Effector memory CD8-positive, alpha-beta T cell (primary cell): ENCODE measurements at regions not wholly inside any gene's neighbourhood (a gene's known extent, or its start where the extent isn't known, plus 50 kb on each side); places are given as distances from the start of the nearest gene placed in this dataset.
"Not testable (repeated sequence)": the region's sequence is repeated elsewhere in the genome, so short reads cannot be mapped to it uniquely, and the experiment has no call there.

Experiments
- ATAC-seq: fragments of 150-1000 bp; cut with Tn5 transposase; replicated peaks from 2 replicates; pipeline ENCODE4 v1.10.0; 2021; ENCODE audit warnings: mild to moderate bottlenecking, moderate library complexity
- DNase-seq, 3 experiments: peaks; one replicate each; pipeline ENCODE4 v3.0.0; 2021
- H3K27ac Mint-ChIP-seq, 2 donors: one replicate each; pipeline ENCODE4 v1.8.0; 2022; ENCODE audit warnings: mild to moderate bottlenecking in 2 of 2, mixed read lengths in 2 of 2, moderate library complexity in 2 of 2
- H3K27me3 Mint-ChIP-seq, 2 donors: one replicate each; pipeline ENCODE4 v1.8.0; 2022; ENCODE audit warnings: mixed read lengths in 2 of 2
- H3K36me3 Mint-ChIP-seq: one replicate; pipeline ENCODE4 v1.8.0; 2022; ENCODE audit warnings: mild to moderate bottlenecking, moderate library complexity, mixed read lengths; ENCODE audit not compliant: insufficient read depth
- H3K4me1 Mint-ChIP-seq, 2 donors: one replicate each; pipeline ENCODE4 v1.8.0; 2022; ENCODE audit warnings: low read depth in 2 of 2, mixed read lengths in 2 of 2
- H3K4me3 Mint-ChIP-seq, 2 donors: one replicate each; pipeline ENCODE4 v1.8.0; 2022; ENCODE audit warnings: mild to moderate bottlenecking in 2 of 2, mixed read lengths in 2 of 2, moderate library complexity in 2 of 2
- H3K9me3 Mint-ChIP-seq, 2 donors: one replicate each; pipeline ENCODE4 v1.8.0; 2022; ENCODE audit warnings: mixed read lengths in 2 of 2

- Mint-ChIP-seq H3K4me1 (peaks cover 0 to 1% of the 10 kb centered on the region in 2 donors), H3K36me3 (peaks cover 4% of the 10 kb centered on the region), H3K27me3 (peaks cover 6 to 29% of the 10 kb centered on the region in 2 donors), H3K27ac (no peak overlapping the region), H3K4me3 (no peak overlapping the region), H3K9me3 (no peaks in the 10 kb centered on the region)
- ATAC-seq = no peak
- DNase-seq = no peak
These were observed 90.7 kb upstream of the PKN2 start for GRCh38 chr1:88593358-88593757.

GRCh38 chr1:88595355-88596002 is 88.6 kb upstream of the PKN2 start:
- ATAC-seq (no peak), DNase-seq (no peak)
- Mint-ChIP-seq H3K4me1 (peaks cover 0 to 1% of the 10 kb centered on the region in 2 donors), H3K27me3 (peaks cover 0 to 22% of the 10 kb centered on the region in 2 donors), H3K36me3 (no peaks in the 10 kb centered on the region), H3K27ac (no peak overlapping the region), H3K4me3 (no peak overlapping the region), H3K9me3 (no peaks in the 10 kb centered on the region)

- not testable (repeated sequence) for DNase-seq, H3K36me3 Mint-ChIP-seq, H3K27me3 Mint-ChIP-seq, ATAC-seq, H3K4me3 Mint-ChIP-seq, H3K4me1 Mint-ChIP-seq, H3K27ac Mint-ChIP-seq, H3K9me3 Mint-ChIP-seq
These were observed 86.1 kb upstream of the PKN2 start for GRCh38 chr1:88597973-88598372.

- ATAC-seq = no peak
- Mint-ChIP-seq H3K27ac (no peak overlapping the region), H3K36me3 (no peaks in the 10 kb centered on the region), H3K4me3 (no peak overlapping the region), H3K9me3 (no peaks in the 10 kb centered on the region), H3K4me1 (peaks cover 0 to 5% of the 10 kb centered on the region in 2 donors), H3K27me3 (peaks cover 6 to 30% of the 10 kb centered on the region in 2 donors)
- DNase-seq = no peak
These were observed 75.7 kb upstream of the PKN2 start for GRCh38 chr1:88608139-88608943.

- Mint-ChIP-seq H3K27ac (no peak overlapping the region), H3K4me1 (peaks cover 0 to 5% of the 10 kb centered on the region in 2 donors), H3K4me3 (no peak overlapping the region), H3K27me3 (peaks cover 6 to 30% of the 10 kb centered on the region in 2 donors), H3K36me3 (no peaks in the 10 kb centered on the region), H3K9me3 (no peaks in the 10 kb centered on the region)
- no peak for DNase-seq
- ATAC-seq = no peak
These were observed 75.0 kb upstream of the PKN2 start for GRCh38 chr1:88609051-88609450.

GRCh38 chr1:88610687-88611086 is 73.4 kb upstream of the PKN2 start:
- peaks cover 0 to 5% of the 10 kb centered on the region in 2 donors for H3K4me1 Mint-ChIP-seq
- no peak overlapping the region for H3K4me3 Mint-ChIP-seq
- ATAC-seq = no peak
- DNase-seq = no peak
- H3K27me3 Mint-ChIP-seq = peaks cover 15 to 39% of the 10 kb centered on the region in 2 donors
- no peak overlapping the region for H3K27ac Mint-ChIP-seq
- H3K36me3 Mint-ChIP-seq = no peaks in the 10 kb centered on the region
- H3K9me3 Mint-ChIP-seq = no peaks in the 10 kb centered on the region

- peaks cover 0 to 5% of the 10 kb centered on the region in 2 donors for H3K4me1 Mint-ChIP-seq
- DNase-seq = no peak
- no peak for ATAC-seq
These were observed 71.8 kb upstream of the PKN2 start for GRCh38 chr1:88612292-88612691.

GRCh38 chr1:88612773-88613172 is 71.3 kb upstream of the PKN2 start:
- no peak for ATAC-seq
- Mint-ChIP-seq H3K36me3 (no peaks in the 10 kb centered on the region), H3K27ac (no peak overlapping the region), H3K9me3 (peaks cover 0 to 2% of the 10 kb centered on the region in 2 donors), H3K4me1 (peaks cover 0 to 5% of the 10 kb centered on the region in 2 donors), H3K4me3 (no peak overlapping the region), H3K27me3 (peaks cover 16 to 39% of the 10 kb centered on the region in 2 donors)
- DNase-seq = no peak

More at GRCh38 chr1:88612292-88612691, 71.8 kb upstream of the PKN2 start:
- Mint-ChIP-seq H3K27me3 (peaks cover 15 to 37% of the 10 kb centered on the region in 2 donors), H3K27ac (no peak overlapping the region), H3K9me3 (peaks cover 0 to 2% of the 10 kb centered on the region in 2 donors), H3K4me3 (no peak overlapping the region), H3K36me3 (no peaks in the 10 kb centered on the region)

GRCh38 chr1:88618331-88618730 is 65.7 kb upstream of the PKN2 start:
- Mint-ChIP-seq H3K27me3 (peaks cover 58 to 59% of the 10 kb centered on the region in 2 donors), H3K4me1 (no peaks in the 10 kb centered on the region), H3K27ac (no peak overlapping the region), H3K4me3 (no peak overlapping the region), H3K36me3 (no peaks in the 10 kb centered on the region), H3K9me3 (peaks cover 6 to 26% of the 10 kb centered on the region in 2 donors)
- DNase-seq = no peak
- no peak for ATAC-seq

- H3K27ac Mint-ChIP-seq, ATAC-seq, H3K4me1 Mint-ChIP-seq, H3K36me3 Mint-ChIP-seq, H3K4me3 Mint-ChIP-seq, DNase-seq: not testable (repeated sequence)
- Mint-ChIP-seq H3K27me3 (peaks cover 36 to 46% of the 10 kb centered on the region in 2 donors), H3K9me3 (peaks cover 4 to 26% of the 10 kb centered on the region in 2 donors)
These were observed 61.0 kb upstream of the PKN2 start for GRCh38 chr1:88623101-88623500.
